Dendritic cell treated with granulocyte-macrophage colony-stimulating factor and Interleukin-4, amounts not matched to agents 40 ng/mL and 50 ng/mL, for 4 days (primary cell): ENCODE measurements at regions not wholly inside any gene's neighbourhood (a gene's known extent, or its start where the extent isn't known, plus 50 kb on each side); places are given as distances from the start of the nearest gene placed in this dataset.

Experiments used
- H3K27ac Mint-ChIP-seq: one replicate; pipeline ENCODE4 v1.8.0; 2022; ENCODE audit warnings: mild to moderate bottlenecking, mixed read lengths
- H3K27me3 Mint-ChIP-seq: one replicate; pipeline ENCODE4 v1.8.0; 2022; ENCODE audit warnings: mild to moderate bottlenecking, mixed read lengths
- H3K36me3 Mint-ChIP-seq: one replicate; pipeline ENCODE4 v1.8.0; 2022; ENCODE audit warnings: low read depth, mixed read lengths
- H3K4me1 Mint-ChIP-seq: one replicate; pipeline ENCODE4 v1.8.0; 2022; ENCODE audit warnings: low read depth, mixed read lengths
- H3K4me3 Mint-ChIP-seq: one replicate; pipeline ENCODE4 v1.8.0; 2022; ENCODE audit warnings: mild to moderate bottlenecking, moderate library complexity, mixed read lengths
- H3K9me3 Mint-ChIP-seq: one replicate; pipeline ENCODE4 v1.8.0; 2022; ENCODE audit warnings: mixed read lengths
- intact Hi-C: fragments of 100-400 bp; cut with micrococcal nuclease; formaldehyde crosslinking; loops from one replicate; pipeline ENCODE4 v1.15.0; 2022

- Mint-ChIP-seq H3K36me3 (no peaks in the 10 kb centered on the region), H3K4me1 (no peaks in the 10 kb centered on the region), H3K27ac (no peak overlapping the region), H3K27me3 (no peaks in the 10 kb centered on the region), H3K4me3 (no peak overlapping the region), H3K9me3 (peaks cover 21% of the 10 kb centered on the region)
- intact Hi-C loops: no loop called here
Measured at GRCh38 chr13:104256701-104257100, 1190.5 kb upstream of the SLC10A2 start.

GRCh38 chr13:104253063-104253680 is 1187.0 kb upstream of the SLC10A2 start:
- Mint-ChIP-seq H3K4me1 (no peaks in the 10 kb centered on the region), H3K27ac (no peak overlapping the region), H3K27me3 (no peaks in the 10 kb centered on the region), H3K9me3 (peaks cover 23% of the 10 kb centered on the region), H3K36me3 (no peaks in the 10 kb centered on the region), H3K4me3 (no peak overlapping the region)
- intact Hi-C loops: no loop called here

- Mint-ChIP-seq H3K4me1 (no peaks in the 10 kb centered on the region), H3K4me3 (no peak overlapping the region), H3K27ac (no peak overlapping the region)
Measured at GRCh38 chr13:104251931-104252330, 1185.7 kb upstream of the SLC10A2 start.

DNA sequence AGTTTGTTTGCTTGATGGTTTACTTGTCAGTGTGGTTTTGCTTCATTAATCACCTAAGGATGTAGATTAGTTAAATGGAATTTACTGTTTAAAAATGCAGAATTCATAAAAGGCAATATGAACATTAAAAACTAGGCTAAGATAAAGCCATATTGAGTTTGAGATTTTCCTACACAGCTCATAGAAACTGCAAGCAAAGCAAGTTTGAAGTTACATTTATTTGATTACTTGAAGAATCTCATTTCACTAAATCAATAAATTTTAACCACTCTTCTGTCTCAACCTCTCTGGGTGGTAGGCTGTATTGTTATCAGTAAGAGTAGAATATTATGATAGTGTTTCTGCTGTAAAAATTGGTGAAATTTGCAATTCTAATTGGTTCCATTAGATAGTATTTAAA is 1180.7 kb upstream of the SLC10A2 start:
- peaks cover 4% of the 10 kb centered on the region for H3K9me3 Mint-ChIP-seq
- no peaks in the 10 kb centered on the region for H3K27me3 Mint-ChIP-seq
- H3K27ac Mint-ChIP-seq: no peak overlapping the region
- H3K36me3 Mint-ChIP-seq: no peaks in the 10 kb centered on the region
- H3K4me1 Mint-ChIP-seq: no peaks in the 10 kb centered on the region
- H3K4me3 Mint-ChIP-seq: no peak overlapping the region
- intact Hi-C loops: no loop called here

More at GRCh38 chr13:104251931-104252330, 1185.7 kb upstream of the SLC10A2 start:
- intact Hi-C loops: no loop called here
- H3K36me3 Mint-ChIP-seq: no peaks in the 10 kb centered on the region
- H3K9me3 Mint-ChIP-seq: peaks cover 23% of the 10 kb centered on the region
- H3K27me3 Mint-ChIP-seq: no peaks in the 10 kb centered on the region

DNA sequence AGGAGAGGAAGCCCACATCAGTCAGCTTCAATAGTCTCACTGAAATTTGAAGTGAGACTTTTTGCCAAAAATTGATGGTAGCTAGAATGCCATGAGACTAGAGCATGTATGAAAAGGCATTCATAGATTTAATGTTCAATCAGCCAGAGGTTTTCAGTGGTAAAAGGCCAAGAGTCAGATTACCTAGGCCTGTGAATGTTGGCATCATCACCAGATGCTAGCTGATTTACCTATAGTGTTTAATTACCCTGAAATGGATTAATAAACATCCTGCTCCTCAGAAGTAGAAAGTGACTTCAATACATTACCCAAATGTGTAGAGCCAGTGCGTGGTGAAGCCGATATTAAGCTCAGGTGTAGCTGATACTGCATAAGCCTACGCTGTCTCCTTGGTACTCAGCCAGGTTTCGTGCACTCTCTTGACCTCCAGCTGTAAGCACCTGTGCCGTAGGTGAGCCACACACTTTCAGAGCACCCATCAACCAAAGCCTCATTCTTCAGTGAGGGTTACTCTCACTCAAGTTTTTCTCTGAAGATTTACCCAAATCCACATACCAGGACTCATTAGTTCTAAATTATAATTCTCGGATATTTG is 1140.3 kb upstream of the SLC10A2 start:
- no peaks in the 10 kb centered on the region for H3K4me1 Mint-ChIP-seq
- H3K4me3 Mint-ChIP-seq: no peak overlapping the region

DNA sequence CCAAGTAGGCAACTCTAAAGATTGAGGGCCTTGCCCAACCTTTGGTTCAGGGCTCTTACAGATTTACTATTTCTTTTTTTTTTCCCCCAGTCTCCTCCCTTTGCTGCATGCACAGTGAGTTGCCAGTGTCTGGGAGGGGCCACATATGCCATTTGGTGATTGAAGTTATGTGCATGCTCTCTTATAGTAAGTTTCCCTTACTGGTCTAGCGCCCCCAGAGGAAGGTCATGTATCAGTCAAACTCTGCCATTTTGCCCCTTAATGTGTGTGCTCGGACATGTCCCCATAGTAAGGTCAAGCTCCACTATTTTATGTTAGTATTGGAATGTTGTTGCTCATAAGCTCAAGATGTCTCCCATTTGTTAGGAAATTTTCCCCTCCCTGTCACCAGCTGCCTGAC is 1138.0 kb upstream of the SLC10A2 start:
- Mint-ChIP-seq H3K27me3 (no peaks in the 10 kb centered on the region), H3K4me3 (no peak overlapping the region), H3K36me3 (no peaks in the 10 kb centered on the region), H3K27ac (no peak overlapping the region), H3K9me3 (peaks cover 25% of the 10 kb centered on the region), H3K4me1 (no peaks in the 10 kb centered on the region)
- intact Hi-C loops: no loop called here

More for the DNA sequence above, 1140.3 kb upstream of the SLC10A2 start:
- Mint-ChIP-seq H3K27me3 (no peaks in the 10 kb centered on the region), H3K36me3 (no peaks in the 10 kb centered on the region), H3K9me3 (peaks cover 25% of the 10 kb centered on the region), H3K27ac (no peak overlapping the region)
- intact Hi-C loops: no loop called here

DNA sequence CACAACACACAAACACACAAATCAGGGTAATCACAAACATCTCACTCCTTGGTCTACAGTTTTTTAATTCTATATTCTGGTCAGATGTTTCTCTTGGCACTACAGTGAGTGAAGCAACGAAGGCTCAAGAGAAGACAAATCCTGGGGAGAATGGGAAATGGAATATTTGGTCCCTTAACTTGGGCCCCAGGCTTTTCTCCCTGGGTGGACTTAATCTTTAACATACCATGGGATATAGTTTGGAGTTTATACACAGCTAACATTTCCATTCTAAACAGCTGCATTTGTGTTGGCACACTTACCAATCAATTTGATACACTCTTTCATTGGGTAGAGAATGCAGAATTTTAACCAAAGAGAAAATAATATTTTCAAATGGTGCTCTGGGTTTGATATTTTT is 1132.6 kb upstream of the SLC10A2 start:
- no peaks in the 10 kb centered on the region for H3K36me3 Mint-ChIP-seq
- H3K9me3 Mint-ChIP-seq: peaks cover 35% of the 10 kb centered on the region
- H3K4me1 Mint-ChIP-seq: no peaks in the 10 kb centered on the region
- intact Hi-C loops: no loop called here
- H3K27ac Mint-ChIP-seq: no peak overlapping the region
- H3K27me3 Mint-ChIP-seq: no peaks in the 10 kb centered on the region
- no peak overlapping the region for H3K4me3 Mint-ChIP-seq

- H3K27ac Mint-ChIP-seq: no peak overlapping the region
- no peaks in the 10 kb centered on the region for H3K4me1 Mint-ChIP-seq
- H3K9me3 Mint-ChIP-seq: peaks cover 47% of the 10 kb centered on the region
- no peak overlapping the region for H3K4me3 Mint-ChIP-seq
- intact Hi-C loops: no loop called here
- no peaks in the 10 kb centered on the region for H3K36me3 Mint-ChIP-seq
- H3K27me3 Mint-ChIP-seq: no peaks in the 10 kb centered on the region
Measured at GRCh38 chr13:104196611-104197010, 1130.4 kb upstream of the SLC10A2 start.

DNA sequence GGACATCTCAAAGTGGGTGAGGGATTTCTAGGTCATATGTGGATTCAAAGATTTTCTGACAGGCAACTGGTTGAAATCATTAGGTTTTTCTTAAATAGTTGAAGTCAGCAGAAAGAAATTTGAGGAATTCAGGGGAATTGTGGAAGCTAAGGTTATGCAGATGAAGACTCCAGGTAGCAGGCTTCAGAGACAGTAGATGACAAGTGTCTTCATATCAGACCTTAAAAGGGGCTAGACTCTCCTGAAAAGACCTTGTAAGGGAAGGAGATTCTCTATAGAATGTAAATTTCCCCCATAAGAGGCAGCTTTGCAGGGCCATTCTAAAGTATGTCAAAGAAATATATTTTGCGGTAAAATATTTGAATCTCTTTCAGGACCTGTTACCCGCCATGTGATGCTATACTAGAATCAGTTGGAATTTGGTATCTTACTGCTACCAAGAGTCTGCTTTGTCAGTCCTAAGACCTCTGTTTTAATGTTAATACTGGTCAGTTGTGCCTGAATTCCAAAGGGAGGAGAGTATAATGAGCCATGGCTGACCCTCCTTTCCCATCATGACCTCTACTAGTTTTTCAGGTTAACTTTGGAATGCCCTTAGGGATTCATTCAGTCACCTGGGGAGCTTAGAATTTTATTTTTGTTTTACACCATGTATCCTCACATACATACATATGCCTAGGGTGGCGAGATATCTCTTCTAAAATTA is 1115.5 kb upstream of the SLC10A2 start:
- intact Hi-C loops: no loop called here
- Mint-ChIP-seq H3K27me3 (no peaks in the 10 kb centered on the region), H3K4me3 (no peak overlapping the region), H3K9me3 (peaks cover 24% of the 10 kb centered on the region), H3K4me1 (no peaks in the 10 kb centered on the region), H3K36me3 (no peaks in the 10 kb centered on the region), H3K27ac (no peak overlapping the region)

GRCh38 chr13:104170980-104171555 is 1104.9 kb upstream of the SLC10A2 start:
- Mint-ChIP-seq H3K9me3 (no peaks in the 10 kb centered on the region), H3K36me3 (no peaks in the 10 kb centered on the region), H3K4me3 (no peak overlapping the region), H3K27ac (no peak overlapping the region), H3K4me1 (no peaks in the 10 kb centered on the region), H3K27me3 (no peaks in the 10 kb centered on the region)
- intact Hi-C loops: no loop called here

DNA sequence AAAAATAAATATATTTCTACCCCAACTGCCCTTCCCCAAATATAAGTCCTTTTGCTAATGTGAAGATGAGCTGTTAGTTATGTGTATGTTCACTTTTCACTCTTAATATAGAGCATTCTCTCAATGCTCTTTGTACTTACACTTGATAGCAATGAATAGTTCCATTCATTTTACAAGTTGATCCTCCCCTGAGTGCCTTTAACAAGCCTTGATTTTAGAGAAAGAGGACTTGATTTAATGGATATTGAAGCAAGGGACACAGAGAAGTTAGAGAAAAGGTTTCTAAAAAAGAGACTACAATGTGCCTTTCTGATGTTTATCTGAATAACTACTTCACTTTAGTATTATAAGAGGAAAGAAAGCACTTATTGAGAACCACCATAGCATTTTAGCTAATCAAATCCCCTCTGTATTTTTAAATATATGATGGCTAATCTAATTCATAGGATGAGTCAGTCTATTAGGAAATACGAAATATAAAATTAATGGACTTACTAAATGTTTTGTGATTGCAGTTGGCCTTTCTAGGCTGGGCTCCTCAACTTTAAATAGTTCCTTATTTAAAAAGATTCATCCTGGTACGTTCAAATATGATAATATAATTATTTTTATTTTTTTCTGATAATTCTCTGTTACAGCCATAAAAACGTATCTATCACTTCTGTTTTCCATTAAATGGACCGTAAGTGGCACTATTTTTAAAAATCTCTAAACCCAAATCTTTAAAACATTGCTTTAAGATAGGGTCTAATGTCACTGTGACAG is 1097.8 kb upstream of the SLC10A2 start:
- H3K4me1 Mint-ChIP-seq: no peaks in the 10 kb centered on the region
- no peaks in the 10 kb centered on the region for H3K27me3 Mint-ChIP-seq
- no peaks in the 10 kb centered on the region for H3K36me3 Mint-ChIP-seq
- H3K4me3 Mint-ChIP-seq: no peak overlapping the region
- H3K9me3 Mint-ChIP-seq: peaks cover 10% of the 10 kb centered on the region
- intact Hi-C loops: no loop called here
- no peak overlapping the region for H3K27ac Mint-ChIP-seq

DNA sequence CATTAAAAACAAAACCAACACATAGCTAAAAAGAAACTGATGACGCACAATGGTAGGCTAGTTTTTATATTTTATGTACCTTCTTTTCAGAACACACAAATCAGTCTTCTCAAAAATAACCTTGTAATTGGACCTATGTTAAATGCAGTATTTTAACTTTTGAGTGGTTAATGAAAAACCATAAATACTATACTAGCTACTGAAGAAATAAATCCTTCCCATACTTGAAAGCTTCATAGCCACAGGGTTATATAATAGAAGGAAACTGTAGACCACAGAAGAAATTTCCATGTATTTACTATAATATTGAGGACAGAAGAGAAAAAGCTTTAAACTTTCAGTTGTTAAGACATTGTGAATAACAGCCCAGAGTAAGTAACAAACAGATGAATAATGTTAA is 1094.3 kb upstream of the SLC10A2 start:
- Mint-ChIP-seq H3K27ac (no peak overlapping the region), H3K4me1 (no peaks in the 10 kb centered on the region), H3K27me3 (no peaks in the 10 kb centered on the region), H3K4me3 (no peak overlapping the region), H3K36me3 (no peaks in the 10 kb centered on the region), H3K9me3 (peaks cover 10% of the 10 kb centered on the region)
- intact Hi-C loops: no loop called here

DNA sequence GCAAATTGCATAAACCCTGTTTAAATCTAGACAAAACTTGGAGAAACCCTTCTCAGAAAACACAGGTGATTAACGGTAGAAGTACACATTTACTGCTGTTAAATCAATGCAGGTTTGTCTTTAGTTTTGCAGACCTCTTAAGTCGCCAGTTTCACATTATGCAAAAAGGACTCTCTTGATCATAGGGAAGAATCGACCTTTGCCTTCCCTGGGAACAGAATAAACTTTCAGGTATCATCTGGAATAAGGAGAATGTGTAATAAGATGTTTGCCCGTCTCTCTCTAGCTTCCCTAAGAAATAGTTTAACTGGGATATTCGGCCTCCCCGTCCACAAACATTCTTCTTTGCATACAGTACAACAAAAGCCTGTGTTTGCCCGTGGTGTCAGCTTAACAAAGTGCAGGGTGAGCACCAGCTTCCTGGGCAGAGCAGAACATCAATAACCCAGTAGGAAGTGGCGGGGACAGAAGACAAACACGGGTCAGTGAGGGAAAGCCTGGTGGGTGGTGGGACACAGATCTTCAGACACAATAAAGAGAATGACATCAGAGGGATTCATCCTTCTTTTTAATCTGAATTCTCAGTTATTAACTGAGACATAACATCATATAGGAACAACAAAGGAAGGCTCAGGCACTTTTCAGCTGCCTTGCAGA is 1077.7 kb upstream of the SLC10A2 start:
- intact Hi-C loops: no loop called here
- Mint-ChIP-seq H3K4me1 (no peaks in the 10 kb centered on the region), H3K36me3 (no peaks in the 10 kb centered on the region), H3K4me3 (no peak overlapping the region), H3K27me3 (no peaks in the 10 kb centered on the region), H3K27ac (no peak overlapping the region), H3K9me3 (peaks cover 28% of the 10 kb centered on the region)
